ENCODE measurements at regions not wholly inside any gene's neighbourhood (a gene's known extent, or its start where the extent isn't known, plus 50 kb on each side); places are given as distances from the start of the nearest gene placed in this dataset.
A peak's percentile ranks its signal among the peaks of the same experiment; 100 is the strongest.

DNA sequence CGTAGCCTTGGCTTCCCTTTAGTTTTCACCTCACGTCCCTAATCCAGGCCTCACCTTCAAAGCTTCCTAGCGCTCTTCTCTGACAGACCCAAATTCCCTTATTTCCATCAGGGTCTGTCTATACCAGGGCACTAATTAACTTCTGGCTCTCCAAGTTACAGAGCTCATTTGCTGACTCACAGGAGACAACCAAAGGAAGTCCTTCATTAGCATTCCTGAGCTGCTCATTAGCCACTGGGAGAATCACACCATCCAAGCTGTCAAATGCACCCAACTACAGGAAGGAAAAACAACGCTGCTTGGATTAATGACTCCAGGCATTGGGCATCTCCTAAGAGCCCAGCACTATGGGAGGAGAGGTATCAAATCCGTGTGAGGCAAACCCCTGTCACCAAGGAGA, 109.8 kb upstream of the ALK start:
- no peaks in the 10 kb centered on the region for H3K9me3 ChIP-seq
- H3K36me3 ChIP-seq, result no peaks in the 10 kb centered on the region
- H3K4me1 ChIP-seq, result peaks cover 0 to 3% (median 0%) of the 10 kb centered on the region in 4 donors
- TF ChIP-seq POLR2A (IDR thresholded peaks at IDR 0.05; ENCODE audit: low read depth), result no peak
- no peak for TF ChIP-seq POLR2AphosphoS5 (IDR thresholded peaks at IDR 0.05)
- TF ChIP-seq, protein P1, sequence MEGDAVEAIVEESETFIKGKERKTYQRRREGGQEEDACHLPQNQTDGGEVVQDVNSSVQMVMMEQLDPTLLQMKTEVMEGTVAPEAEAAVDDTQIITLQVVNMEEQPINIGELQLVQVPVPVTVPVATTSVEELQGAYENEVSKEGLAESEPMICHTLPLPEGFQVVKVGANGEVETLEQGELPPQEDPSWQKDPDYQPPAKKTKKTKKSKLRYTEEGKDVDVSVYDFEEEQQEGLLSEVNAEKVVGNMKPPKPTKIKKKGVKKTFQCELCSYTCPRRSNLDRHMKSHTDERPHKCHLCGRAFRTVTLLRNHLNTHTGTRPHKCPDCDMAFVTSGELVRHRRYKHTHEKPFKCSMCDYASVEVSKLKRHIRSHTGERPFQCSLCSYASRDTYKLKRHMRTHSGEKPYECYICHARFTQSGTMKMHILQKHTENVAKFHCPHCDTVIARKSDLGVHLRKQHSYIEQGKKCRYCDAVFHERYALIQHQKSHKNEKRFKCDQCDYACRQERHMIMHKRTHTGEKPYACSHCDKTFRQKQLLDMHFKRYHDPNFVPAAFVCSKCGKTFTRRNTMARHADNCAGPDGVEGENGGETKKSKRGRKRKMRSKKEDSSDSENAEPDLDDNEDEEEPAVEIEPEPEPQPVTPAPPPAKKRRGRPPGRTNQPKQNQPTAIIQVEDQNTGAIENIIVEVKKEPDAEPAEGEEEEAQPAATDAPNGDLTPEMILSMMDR (IDR thresholded peaks at IDR 0.05), result no peak
- TF ChIP-seq EP300 (IDR thresholded peaks at IDR 0.05), result no peak
- WGBS, result 51% methylated on average over 5 of the region's 5 CpGs
- intact Hi-C loops (cut with DNase I), result no loop called here
- H3K4me3 ChIP-seq, result no peak overlapping the region
- H3K27me3 ChIP-seq, result peaks cover 0 to 37% (median 0%) of the 10 kb centered on the region in 4 donors
- DNase-seq (ENCODE audit: extremely low spot score), result peak; percentile 74
- H3K27ac ChIP-seq (replicated peaks in 1 of 4), result no peak overlapping the region

DNA sequence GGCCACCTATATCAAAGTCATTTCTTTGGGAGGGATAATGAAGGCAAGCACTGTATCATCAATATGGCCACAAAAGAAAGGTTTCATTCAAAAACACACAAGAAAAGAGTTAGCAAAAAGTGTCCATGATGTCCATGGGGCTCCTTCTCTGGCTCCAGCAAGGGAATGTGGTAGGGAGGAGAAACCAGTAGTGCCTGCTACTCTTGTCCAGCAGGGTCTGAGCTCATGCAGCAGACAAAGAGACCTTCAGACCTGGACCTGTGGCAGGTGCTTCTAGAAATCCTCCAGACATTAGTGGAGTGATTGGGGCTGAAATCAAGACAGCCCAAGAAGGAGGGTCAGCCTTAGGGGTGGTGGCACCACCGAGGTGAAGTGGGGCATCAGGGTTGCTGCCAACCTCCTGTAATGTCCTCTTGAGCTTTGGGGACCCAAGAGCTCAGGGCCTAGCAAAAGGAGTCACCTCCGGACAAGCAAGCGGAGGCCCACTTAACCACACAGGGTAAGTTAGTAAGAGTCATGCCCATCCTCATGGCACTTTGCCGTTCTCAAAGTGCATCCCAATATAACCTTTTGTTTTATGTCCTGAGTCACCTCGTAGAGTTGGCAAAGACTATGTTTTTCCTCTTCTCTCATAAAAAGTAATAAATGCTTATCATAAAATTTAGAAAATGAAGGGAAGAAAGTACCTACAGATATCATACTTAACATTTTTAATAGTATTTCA, 112.6 kb upstream of the YPEL5 start:
- no peaks in the 10 kb centered on the region for H3K36me3 ChIP-seq
- TF ChIP-seq, protein P1 (IDR thresholded peaks at IDR 0.05), result no peak
- TF ChIP-seq POLR2A (IDR thresholded peaks at IDR 0.05; ENCODE audit: low read depth) (no peak), POLR2AphosphoS5 (IDR thresholded peaks at IDR 0.05) (no peak), EP300 (IDR thresholded peaks at IDR 0.05) (no peak)
- WGBS, result 91% methylated on average over 5 of the region's 5 CpGs
- H3K27me3 ChIP-seq, result peaks cover 0 to 20% (median 0%) of the 10 kb centered on the region in 4 donors
- H3K27ac ChIP-seq (replicated peaks in 1 of 4), result no peak overlapping the region
- peak; percentile 64 for DNase-seq (ENCODE audit: extremely low spot score)
- H3K4me1 ChIP-seq, result no peaks in the 10 kb centered on the region
- no peak overlapping the region for H3K4me3 ChIP-seq
- no peaks in the 10 kb centered on the region for H3K9me3 ChIP-seq
- intact Hi-C loops (cut with DNase I), result no loop called here

DNA sequence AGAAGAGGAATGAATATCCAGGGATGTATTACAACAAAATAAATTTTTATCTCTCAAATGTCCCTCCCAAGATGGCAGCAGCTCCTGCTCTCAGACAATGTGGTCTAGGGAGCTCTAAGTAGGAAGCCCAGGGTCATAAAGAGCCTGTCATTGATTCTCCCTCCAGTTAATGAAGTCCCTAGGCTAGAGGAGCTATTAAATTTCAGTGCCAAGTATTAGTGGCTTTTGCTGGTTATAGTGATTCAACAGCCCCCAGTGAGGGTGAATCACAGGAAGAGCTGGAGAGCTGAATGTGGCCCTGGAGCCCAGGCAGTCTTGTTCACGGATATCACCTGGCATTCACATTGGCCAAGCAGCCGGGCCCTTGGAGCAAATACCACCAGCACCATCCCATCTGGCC, 109.8 kb upstream of the YPEL5 start:
- Histone ChIP-seq H3K27ac (replicated peaks in 1 of 4) (no peak overlapping the region), H3K9me3 (no peaks in the 10 kb centered on the region), H3K4me3 (no peak overlapping the region), H3K4me1 (no peaks in the 10 kb centered on the region), H3K27me3 (no peaks in the 10 kb centered on the region), H3K36me3 (no peaks in the 10 kb centered on the region)
- peak; percentile 42 for DNase-seq (ENCODE audit: extremely low spot score)
- WGBS, result 86% methylated on average over 1 of the region's 2 CpGs
- no peak for TF ChIP-seq EP300 (IDR thresholded peaks at IDR 0.05)
- TF ChIP-seq POLR2A (IDR thresholded peaks at IDR 0.05; ENCODE audit: low read depth), result no peak
- TF ChIP-seq, protein P1 (IDR thresholded peaks at IDR 0.05), result no peak
- TF ChIP-seq POLR2AphosphoS5 (IDR thresholded peaks at IDR 0.05), result no peak
- intact Hi-C loops (cut with DNase I), result no loop called here

DNA sequence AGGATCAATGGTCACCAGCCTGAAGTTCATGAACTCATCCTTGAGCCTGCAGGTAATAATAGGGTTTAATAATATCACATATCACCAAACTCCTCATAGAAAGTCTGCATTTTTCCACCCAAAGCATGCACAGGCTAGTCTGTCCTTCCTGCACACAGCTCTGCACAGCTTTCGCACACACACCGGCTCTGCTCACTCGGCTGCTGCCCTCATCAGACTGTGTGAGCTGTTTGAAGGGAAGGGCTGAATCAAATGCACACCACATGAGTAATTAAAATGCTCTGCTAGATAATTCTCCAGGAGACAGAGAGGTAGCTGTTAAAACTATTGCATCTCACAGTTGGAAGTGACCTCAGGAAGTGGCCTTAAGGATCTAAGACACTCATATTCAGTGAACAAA, 108.4 kb upstream of the YPEL5 start:
- WGBS, result 80% methylated on average over 3 of the region's 3 CpGs
- no peaks in the 10 kb centered on the region for H3K9me3 ChIP-seq

More for the DNA sequence above, 108.4 kb upstream of the YPEL5 start:
- Histone ChIP-seq H3K27me3 (no peaks in the 10 kb centered on the region), H3K27ac (replicated peaks in 1 of 4) (no peak overlapping the region), H3K4me1 (no peaks in the 10 kb centered on the region), H3K4me3 (no peak overlapping the region), H3K36me3 (no peaks in the 10 kb centered on the region)
- intact Hi-C loops (cut with DNase I), result no loop called here
- TF ChIP-seq POLR2A (IDR thresholded peaks at IDR 0.05; ENCODE audit: low read depth) (no peak), EP300 (IDR thresholded peaks at IDR 0.05) (no peak), POLR2AphosphoS5 (IDR thresholded peaks at IDR 0.05) (no peak)
- TF ChIP-seq, protein P1 (IDR thresholded peaks at IDR 0.05), result no peak
- DNase-seq (ENCODE audit: extremely low spot score), result no peak

All from esophagus muscularis mucosa (tissue), 4 donors.